ENCODE measurements at regions not wholly inside any gene's neighbourhood (a gene's known extent, or its start where the extent isn't known, plus 50 kb on each side); places are given as distances from the start of the nearest gene placed in this dataset.

DNA sequence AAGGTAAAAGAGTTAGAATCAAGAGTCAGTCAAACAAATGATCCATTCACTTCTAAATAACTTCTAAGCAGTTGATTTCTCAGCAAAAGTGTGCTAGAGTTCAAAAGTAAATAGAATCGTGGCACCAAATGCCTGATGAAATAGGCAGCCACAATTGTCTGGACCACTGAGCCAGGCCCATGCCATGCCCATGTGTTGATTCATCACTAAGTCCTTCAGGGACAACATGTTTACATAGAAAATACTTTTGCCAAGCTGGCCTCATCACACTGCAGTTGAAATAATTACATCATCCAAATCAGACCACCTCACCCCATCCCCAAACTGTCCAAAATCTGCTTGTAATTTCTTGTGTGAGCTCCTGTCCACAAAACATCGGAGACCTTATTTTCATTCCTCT lies 216.3 kb downstream of the IGSF11 start:
- H2BK12ac ChIP-seq (ENCODE audit: low read depth, low read length): no peak overlapping the region
- no peak overlapping the region for H3K27ac ChIP-seq (ENCODE audit: low read depth, low read length)
- ChIA-PET CTCF (ENCODE audit: partially characterized antibody) (interaction anchor here (0.7 to 3.4 kb wide), 12 partner anchors 9 to 189 kb away, joined by 3 to 10 read pairs (median 3); no protein-coding TSS in a partner anchor), POLR2A (ENCODE audit: partially characterized antibody) (no interaction called here)
- H3K23ac ChIP-seq (ENCODE audit: insufficient read length): no peak overlapping the region
- H4K20me1 ChIP-seq (replicated peaks in 1 of 2; ENCODE audit: control insufficient read depth in 1 of 2, insufficient read depth in 2 of 2, low read length in 2 of 2): no peaks in the 10 kb centered on the region
- no peaks in the 10 kb centered on the region for H3K36me3 ChIP-seq (ENCODE audit: control insufficient read depth in 2 of 4, insufficient read depth in 4 of 4, low read length in 3 of 4)
- H4K8ac ChIP-seq (ENCODE audit: extremely low read depth, insufficient read depth, low read length): no peak overlapping the region
- H3K79me1 ChIP-seq (ENCODE audit: low read depth, low read length): no peaks in the 10 kb centered on the region
- no peak overlapping the region for H4K91ac ChIP-seq (replicated peaks; ENCODE audit: insufficient read length, low read length)
- no peak overlapping the region for H3K4me2 ChIP-seq (ENCODE audit: insufficient read depth in 1 of 2, low read depth in 2 of 2, low read length in 2 of 2)
- H3K56ac ChIP-seq (replicated peaks; ENCODE audit: insufficient read length, low read depth, low read length): no peak overlapping the region
- no peak overlapping the region for H4K5ac ChIP-seq (ENCODE audit: insufficient read length, low read depth, low read length)
- no peak overlapping the region for H2BK15ac ChIP-seq (ENCODE audit: low read length)
- no peak overlapping the region for H3K4ac ChIP-seq (replicated peaks; ENCODE audit: insufficient read length, low read depth, low read length)
- H3K27me3 ChIP-seq (replicated peaks in 1 of 4; ENCODE audit: control insufficient read depth in 3 of 4, extremely low read depth in 1 of 4, insufficient read depth in 3 of 4, low read length in 3 of 4): no peaks in the 10 kb centered on the region
- no peaks in the 10 kb centered on the region for H3K4me1 ChIP-seq (replicated peaks in 1 of 4; ENCODE audit: control insufficient read depth in 3 of 4, insufficient read depth in 4 of 4, low read length in 3 of 4)
- no peak overlapping the region for H2BK120ac ChIP-seq (replicated peaks; ENCODE audit: low read depth, low read length)
- DNase-seq (ENCODE audit: low read depth in 1 of 2, low spot score in 2 of 2) (no peak), FAIRE-seq (no peak)
- H3K23me2 ChIP-seq (ENCODE audit: low read depth, low read length): no peaks in the 10 kb centered on the region
- H2BK20ac ChIP-seq (ENCODE audit: low read length): no peak overlapping the region
- H2AK5ac ChIP-seq (ENCODE audit: low read depth, low read length): no peak overlapping the region
- no peaks in the 10 kb centered on the region for H3K9me3 ChIP-seq (ENCODE audit: insufficient read depth in 2 of 2, low read depth in 1 of 2, low read length in 1 of 2)
- 90% methylated on average over 2 of the region's 2 CpGs; no CpG with 5 or more reads in 1 of the 2 experiments for WGBS, 2 experiments (ENCODE audit: extremely low coverage in 1 of 2, insufficient coverage in 1 of 2, insufficient read length in 1 of 2, insufficient replicate concordance in 2 of 2, low coverage in 1 of 2, low lambda C conversion rate in 2 of 2, missing lambda C conversion rate in 1 of 2)
- no peak overlapping the region for H3K4me3 ChIP-seq (ENCODE audit: extremely low read depth in 1 of 4, insufficient read depth in 2 of 4, low read depth in 3 of 4, low read length in 4 of 4)
- no peak overlapping the region for H3K18ac ChIP-seq (ENCODE audit: extremely low read depth, low read length)
- no peaks in the 10 kb centered on the region for H3K79me2 ChIP-seq (ENCODE audit: control insufficient read depth in 1 of 2, insufficient read depth in 2 of 2, low read length in 2 of 2)
- no peak overlapping the region for H2BK5ac ChIP-seq (ENCODE audit: low read depth, low read length)
- H3K9ac ChIP-seq (replicated peaks in 1 of 4; ENCODE audit: extremely low read depth in 1 of 4, low read depth in 3 of 4, low read length in 3 of 4): no peak overlapping the region
- H3K14ac ChIP-seq (ENCODE audit: insufficient read length): no peak overlapping the region
- no peak overlapping the region for H2AFZ ChIP-seq (ENCODE audit: low read length)
- TF ChIP-seq POU5F1 (IDR thresholded peaks at IDR 0.05; ENCODE audit: low read depth, low read length) (no peak), TEAD4 (IDR thresholded peaks at IDR 0.05; ENCODE audit: low read depth, low read length) (no peak), RBBP5 (IDR thresholded peaks at IDR 0.05; ENCODE audit: borderline replicate concordance, low read depth, low read length) (no peak), CHD1 (IDR thresholded peaks at IDR 0.05; ENCODE audit: low read depth, low read length) (no peak), ZNF274 (IDR thresholded peaks at IDR 0.05; ENCODE audit: borderline replicate concordance, extremely low read depth, low read length) (no peak), KDM5A (IDR thresholded peaks at IDR 0.05; ENCODE audit: low read length) (no peak), JUND (IDR thresholded peaks at IDR 0.05; ENCODE audit: low read length) (no peak), KDM1A (IDR thresholded peaks at IDR 0.05; ENCODE audit: borderline replicate concordance, low read length) (no peak), FOSL1 (IDR thresholded peaks at IDR 0.05; ENCODE audit: insufficient read depth, low read depth, low read length) (no peak), SIRT6 (IDR thresholded peaks at IDR 0.05; ENCODE audit: low read length) (no peak)
- TF ChIP-seq, protein P1, sequence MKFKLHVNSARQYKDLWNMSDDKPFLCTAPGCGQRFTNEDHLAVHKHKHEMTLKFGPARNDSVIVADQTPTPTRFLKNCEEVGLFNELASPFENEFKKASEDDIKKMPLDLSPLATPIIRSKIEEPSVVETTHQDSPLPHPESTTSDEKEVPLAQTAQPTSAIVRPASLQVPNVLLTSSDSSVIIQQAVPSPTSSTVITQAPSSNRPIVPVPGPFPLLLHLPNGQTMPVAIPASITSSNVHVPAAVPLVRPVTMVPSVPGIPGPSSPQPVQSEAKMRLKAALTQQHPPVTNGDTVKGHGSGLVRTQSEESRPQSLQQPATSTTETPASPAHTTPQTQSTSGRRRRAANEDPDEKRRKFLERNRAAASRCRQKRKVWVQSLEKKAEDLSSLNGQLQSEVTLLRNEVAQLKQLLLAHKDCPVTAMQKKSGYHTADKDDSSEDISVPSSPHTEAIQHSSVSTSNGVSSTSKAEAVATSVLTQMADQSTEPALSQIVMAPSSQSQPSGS (IDR thresholded peaks at IDR 0.05; ENCODE audit: low read length): no peak
